ENCODE measurements at regions not wholly inside any gene's neighbourhood (a gene's known extent, or its start where the extent isn't known, plus 50 kb on each side); places are given as distances from the start of the nearest gene placed in this dataset.

DNA sequence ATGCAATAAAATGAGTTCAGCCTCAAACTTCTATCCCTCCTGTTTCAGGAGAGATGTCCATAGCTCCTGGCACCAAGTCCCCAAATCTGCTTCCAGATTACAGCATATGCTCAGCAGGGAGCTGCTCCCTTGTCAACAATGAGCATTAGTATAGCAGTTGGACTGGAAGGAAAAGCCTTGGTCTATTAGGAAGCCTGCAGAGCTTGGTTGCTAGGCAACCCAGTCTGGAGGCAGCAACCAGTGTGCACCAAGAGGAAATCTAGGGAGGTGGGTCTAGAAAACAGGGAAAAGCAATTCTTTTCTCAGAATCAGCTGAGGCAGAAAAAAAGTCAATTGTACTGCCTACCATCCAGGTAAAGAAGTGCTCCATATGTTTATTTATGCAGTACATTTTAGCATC, 229.5 kb upstream of the NMUR2 start:
- H3K9me3 ChIP-seq (ENCODE audit: control insufficient read depth, insufficient read depth, low read length), result no peaks in the 10 kb centered on the region
- no peaks in the 10 kb centered on the region for H3K4me1 ChIP-seq (ENCODE audit: control insufficient read depth, insufficient read depth, low read length)
- no peaks in the 10 kb centered on the region for H3K27me3 ChIP-seq (ENCODE audit: control insufficient read depth, insufficient read depth, low read length)
- DNase-seq (no peak), ATAC-seq (no peak)
- no peak overlapping the region for H3K27ac Mint-ChIP-seq
- H3K9me3 Mint-ChIP-seq, result peaks cover 6% of the 10 kb centered on the region in 2 donors
- H3K27ac ChIP-seq (ENCODE audit: low read length), result no peak overlapping the region
- no peaks in the 10 kb centered on the region for H3K36me3 ChIP-seq (ENCODE audit: control insufficient read depth, insufficient read depth, low read length)
- no peak overlapping the region for H3K4me3 ChIP-seq (ENCODE audit: low read length)
- H3K4me1 Mint-ChIP-seq, result no peaks in the 10 kb centered on the region
- H3K36me3 Mint-ChIP-seq, result no peaks in the 10 kb centered on the region
- H3K27me3 Mint-ChIP-seq (ENCODE audit: low read depth in 2 of 2), result no peaks in the 10 kb centered on the region
- intact Hi-C loops (cut with micrococcal nuclease), result no loop called here
- H3K4me3 Mint-ChIP-seq, result no peak overlapping the region
- TF ChIP-seq, protein P1, sequence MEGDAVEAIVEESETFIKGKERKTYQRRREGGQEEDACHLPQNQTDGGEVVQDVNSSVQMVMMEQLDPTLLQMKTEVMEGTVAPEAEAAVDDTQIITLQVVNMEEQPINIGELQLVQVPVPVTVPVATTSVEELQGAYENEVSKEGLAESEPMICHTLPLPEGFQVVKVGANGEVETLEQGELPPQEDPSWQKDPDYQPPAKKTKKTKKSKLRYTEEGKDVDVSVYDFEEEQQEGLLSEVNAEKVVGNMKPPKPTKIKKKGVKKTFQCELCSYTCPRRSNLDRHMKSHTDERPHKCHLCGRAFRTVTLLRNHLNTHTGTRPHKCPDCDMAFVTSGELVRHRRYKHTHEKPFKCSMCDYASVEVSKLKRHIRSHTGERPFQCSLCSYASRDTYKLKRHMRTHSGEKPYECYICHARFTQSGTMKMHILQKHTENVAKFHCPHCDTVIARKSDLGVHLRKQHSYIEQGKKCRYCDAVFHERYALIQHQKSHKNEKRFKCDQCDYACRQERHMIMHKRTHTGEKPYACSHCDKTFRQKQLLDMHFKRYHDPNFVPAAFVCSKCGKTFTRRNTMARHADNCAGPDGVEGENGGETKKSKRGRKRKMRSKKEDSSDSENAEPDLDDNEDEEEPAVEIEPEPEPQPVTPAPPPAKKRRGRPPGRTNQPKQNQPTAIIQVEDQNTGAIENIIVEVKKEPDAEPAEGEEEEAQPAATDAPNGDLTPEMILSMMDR (IDR thresholded peaks at IDR 0.05), result no peak

DNA sequence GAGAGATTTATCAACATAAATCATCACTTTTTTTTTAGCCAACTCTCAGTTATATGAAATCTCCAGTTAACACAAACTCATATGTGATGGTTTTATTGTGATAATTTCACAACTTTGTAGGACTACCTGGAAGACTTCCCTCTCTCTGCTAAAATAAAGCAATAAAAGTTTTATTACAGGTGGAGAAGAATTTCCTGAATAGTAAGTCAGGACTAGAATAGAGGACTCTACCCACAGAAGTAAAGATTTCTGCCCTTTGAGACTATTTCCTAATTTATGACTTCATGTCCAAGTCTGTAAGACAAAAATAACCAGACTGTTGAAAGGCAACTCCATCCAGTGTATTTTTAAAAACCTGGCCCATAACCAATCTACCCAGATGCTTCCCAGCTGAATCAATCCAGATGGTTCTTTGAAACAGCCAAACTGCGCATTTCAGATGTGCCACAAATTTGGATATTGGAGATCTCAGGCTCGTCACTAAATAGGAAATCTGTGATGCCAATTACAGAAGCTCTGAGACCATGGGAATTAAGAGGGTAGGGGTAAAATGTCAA, 234.0 kb upstream of the NMUR2 start:
- intact Hi-C loops (cut with micrococcal nuclease), result no loop called here
- Mint-ChIP-seq H3K36me3 (no peaks in the 10 kb centered on the region), H3K9me3 (peaks cover 7 to 10% of the 10 kb centered on the region in 2 donors), H3K27me3 (ENCODE audit: low read depth in 2 of 2) (no peaks in the 10 kb centered on the region), H3K4me1 (no peaks in the 10 kb centered on the region), H3K4me3 (no peak overlapping the region), H3K27ac (no peak overlapping the region)
- DNase-seq (no peak), ATAC-seq (no peak)
- Histone ChIP-seq H3K4me1 (ENCODE audit: control insufficient read depth, insufficient read depth, low read length) (no peaks in the 10 kb centered on the region), H3K9me3 (ENCODE audit: control insufficient read depth, insufficient read depth, low read length) (no peaks in the 10 kb centered on the region), H3K4me3 (ENCODE audit: low read length) (no peak overlapping the region), H3K27ac (ENCODE audit: low read length) (no peak overlapping the region), H3K27me3 (ENCODE audit: control insufficient read depth, insufficient read depth, low read length) (no peaks in the 10 kb centered on the region), H3K36me3 (ENCODE audit: control insufficient read depth, insufficient read depth, low read length) (no peaks in the 10 kb centered on the region)
- WGBS (ENCODE audit: insufficient coverage), result 76% methylated on average over 2 of the region's 2 CpGs
- TF ChIP-seq, protein P1 (IDR thresholded peaks at IDR 0.05), result no peak

- WGBS (ENCODE audit: insufficient coverage), result 75% methylated on average over 9 of the region's 10 CpGs
- no peaks in the 10 kb centered on the region for H3K36me3 Mint-ChIP-seq
- no peak for DNase-seq
Observed at GRCh38 chr5:152641970-152642805, 237.1 kb upstream of the NMUR2 start.

More at GRCh38 chr5:152641970-152642805, 237.1 kb upstream of the NMUR2 start:
- Histone ChIP-seq H3K9me3 (ENCODE audit: control insufficient read depth, insufficient read depth, low read length) (no peaks in the 10 kb centered on the region), H3K27ac (ENCODE audit: low read length) (no peak overlapping the region), H3K4me1 (ENCODE audit: control insufficient read depth, insufficient read depth, low read length) (no peaks in the 10 kb centered on the region), H3K4me3 (ENCODE audit: low read length) (no peak overlapping the region), H3K36me3 (ENCODE audit: control insufficient read depth, insufficient read depth, low read length) (no peaks in the 10 kb centered on the region), H3K27me3 (ENCODE audit: control insufficient read depth, insufficient read depth, low read length) (no peaks in the 10 kb centered on the region)
- TF ChIP-seq, protein P1 (IDR thresholded peaks at IDR 0.05), result no peak
- Mint-ChIP-seq H3K4me1 (no peaks in the 10 kb centered on the region), H3K9me3 (peaks cover 7% of the 10 kb centered on the region in 2 donors), H3K27me3 (ENCODE audit: low read depth in 2 of 2) (no peaks in the 10 kb centered on the region), H3K4me3 (no peak overlapping the region), H3K27ac (no peak overlapping the region)
- ATAC-seq, result no peak
- intact Hi-C loops (cut with micrococcal nuclease), result no loop called here

Data from natural killer cell (primary cell).